ENCODE measurements at regions not wholly inside any gene's neighbourhood (a gene's known extent, or its start where the extent isn't known, plus 50 kb on each side); places are given as distances from the start of the nearest gene placed in this dataset.

DNA sequence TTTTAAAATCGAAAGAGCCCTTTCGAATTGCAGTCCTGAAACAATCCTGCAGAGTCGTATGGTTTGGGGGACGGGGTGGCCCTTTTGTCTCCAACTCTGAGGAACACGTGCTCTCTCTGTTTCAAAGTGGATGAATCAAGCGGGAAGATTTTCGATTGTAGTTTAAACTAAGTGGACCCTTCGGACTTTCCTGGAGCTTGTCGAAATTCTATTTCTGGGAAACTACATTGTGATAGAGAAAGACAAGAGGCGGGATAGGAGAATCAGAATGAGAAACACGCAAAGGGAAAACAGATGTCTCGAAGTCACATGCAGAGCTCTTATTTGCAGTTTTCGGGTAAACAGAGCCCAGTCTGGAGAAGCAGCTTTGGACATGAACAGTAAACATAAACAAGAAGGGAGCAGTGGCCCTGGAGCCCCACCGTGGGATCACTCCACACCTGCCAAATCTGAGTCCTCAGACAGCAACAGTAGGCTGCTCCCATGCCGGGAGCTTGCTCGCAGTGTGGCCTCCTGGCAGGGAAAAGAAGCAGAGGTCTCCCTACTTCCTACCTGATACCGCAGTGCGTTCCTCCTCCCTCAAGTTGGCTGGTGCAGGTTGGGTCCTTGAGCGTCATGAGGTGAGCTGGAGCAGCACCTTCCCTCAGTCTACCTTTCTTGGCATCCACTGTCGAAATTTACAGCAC lies 202.4 kb downstream of the SLC4A3 start:
- no peak for DNase-seq (ENCODE audit: low read depth)
- no peak for TF ChIP-seq CTCF (IDR thresholded peaks at IDR 0.05; ENCODE audit: insufficient read depth, low read depth, low read length)
- no peak overlapping the region for H3K4me3 ChIP-seq (ENCODE audit: low read depth, low read length)

DNA sequence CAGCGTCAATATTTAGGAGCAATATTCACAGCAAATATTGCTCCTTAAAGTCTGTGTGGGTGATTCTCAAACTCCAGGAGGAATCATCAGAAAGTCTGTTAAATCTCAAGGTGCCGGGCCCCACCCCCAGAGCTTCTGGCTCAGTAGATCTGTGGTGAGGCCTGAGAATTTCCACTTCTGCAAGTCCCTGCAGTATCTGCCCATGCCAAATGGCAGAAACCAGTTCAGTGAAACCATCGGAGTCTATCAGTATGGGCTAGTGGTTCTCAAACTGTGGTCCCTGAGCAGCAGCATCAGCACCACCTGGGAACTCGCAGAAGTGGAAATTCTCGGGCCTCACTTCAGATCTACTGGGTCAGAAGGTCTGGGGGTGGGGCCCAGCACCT lies 202.9 kb downstream of the SLC4A3 start:
- no peak for DNase-seq (ENCODE audit: low read depth)
- no peak overlapping the region for H3K4me3 ChIP-seq (ENCODE audit: low read depth, low read length)

DNA sequence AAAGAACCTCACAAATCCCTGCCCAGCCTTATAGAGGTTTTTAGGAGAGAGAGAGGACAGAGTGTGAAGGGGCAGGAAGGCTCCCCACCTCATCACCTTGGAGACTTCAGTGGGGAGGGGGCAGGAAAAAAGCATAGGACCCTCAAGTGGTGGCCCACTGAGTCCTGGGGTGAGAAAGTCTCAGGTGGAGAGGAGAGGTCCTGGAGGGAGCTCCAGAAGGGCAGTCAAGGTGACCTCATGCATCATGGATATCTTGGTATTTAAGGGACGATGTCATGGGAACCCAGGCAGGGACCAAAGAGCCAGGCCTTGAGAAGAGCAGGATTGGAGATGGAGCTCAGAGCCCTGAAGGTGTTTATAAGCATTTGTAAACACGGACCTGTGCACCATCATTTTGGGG lies 204.5 kb downstream of the SLC4A3 start:
- TF ChIP-seq CTCF (IDR thresholded peaks at IDR 0.05; ENCODE audit: insufficient read depth, low read depth, low read length), result no peak
- DNase-seq (ENCODE audit: low read depth), result no peak
- H3K4me3 ChIP-seq (ENCODE audit: low read depth, low read length), result no peak overlapping the region

More for the DNA sequence above, 202.9 kb downstream of the SLC4A3 start:
- TF ChIP-seq CTCF (IDR thresholded peaks at IDR 0.05; ENCODE audit: insufficient read depth, low read depth, low read length), result no peak

- no peak for TF ChIP-seq CTCF (IDR thresholded peaks at IDR 0.05; ENCODE audit: insufficient read depth, low read depth, low read length)
- no peak overlapping the region for H3K4me3 ChIP-seq (ENCODE audit: low read depth, low read length)
Measured at GRCh38 chr2:219832904-219833303, 205.5 kb downstream of the SLC4A3 start.

DNA sequence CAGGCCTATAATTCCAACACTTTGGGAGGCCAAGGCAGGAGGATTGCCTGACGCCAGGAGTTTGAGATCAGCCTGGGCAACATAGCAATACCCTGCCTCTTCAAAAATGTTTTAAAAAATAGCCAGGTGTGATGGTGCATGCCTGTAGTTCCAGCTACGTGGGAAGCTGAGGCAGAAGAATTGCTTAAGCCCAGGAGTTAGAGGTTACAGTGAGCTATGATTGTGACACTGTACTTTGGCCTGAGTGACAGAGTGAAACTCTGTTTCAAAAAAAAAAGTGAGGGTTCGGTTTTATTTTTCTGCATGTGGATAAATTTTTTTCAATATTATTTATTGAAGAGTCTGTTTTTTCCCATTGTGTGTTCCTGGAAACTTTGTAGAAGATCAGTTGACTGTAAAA lies 208.1 kb downstream of the SLC4A3 start:
- no peak overlapping the region for H3K4me3 ChIP-seq (ENCODE audit: low read depth, low read length)
- no peak for TF ChIP-seq CTCF (IDR thresholded peaks at IDR 0.05; ENCODE audit: insufficient read depth, low read depth, low read length)
- DNase-seq (ENCODE audit: low read depth), result no peak

More at GRCh38 chr2:219832904-219833303, 205.5 kb downstream of the SLC4A3 start:
- no peak for DNase-seq (ENCODE audit: low read depth)

- TF ChIP-seq CTCF (IDR thresholded peaks at IDR 0.05; ENCODE audit: insufficient read depth, low read depth, low read length), result peak; percentile 38
- DNase-seq (ENCODE audit: low read depth), result peak; percentile 19
- no peak overlapping the region for H3K4me3 ChIP-seq (ENCODE audit: low read depth, low read length)
Measured at GRCh38 chr2:219836647-219837177, 209.3 kb downstream of the SLC4A3 start.
